HepG2 (cell line): ENCODE measurements at regions not wholly inside any gene's neighbourhood (a gene's known extent, or its start where the extent isn't known, plus 50 kb on each side); places are given as distances from the start of the nearest gene placed in this dataset.

Source experiments
- CBFB ChIP-seq: sonication (generic); formaldehyde crosslinking; IDR thresholded peaks from 2 replicates; pipeline ENCODE4 v1.4.0; 2020; ENCODE audit warnings: missing genetic modification reagents
- CHD2 ChIP-seq: IDR thresholded peaks from 2 replicates; pipeline ENCODE4 v1.6.1; 2011; ENCODE audit warnings: low read depth, low read length, improper control_type of control experiment
- NBN ChIP-seq: fragments of 450-650 bp; conservative IDR thresholded peaks from 2 replicates; pipeline ENCODE4 v1.6.1; 2017
- NFIC ChIP-seq: IDR thresholded peaks from 2 replicates; pipeline ENCODE4 v1.6.1; 2012; ENCODE audit warnings: mild to moderate bottlenecking, low read length, inconsistent platforms
- POLR2A ChIP-seq, 2 experiments: IDR thresholded peaks; 2 replicates each; pipeline ENCODE4 v1.6.1; 2011; ENCODE audit warnings: low read depth in 2 of 2, low read length in 2 of 2, mild to moderate bottlenecking in 1 of 2, moderate library complexity in 1 of 2; ENCODE audit not compliant: insufficient read depth in 1 of 2
- SIN3B ChIP-seq: fragments of 150-350 bp; IDR thresholded peaks from 2 replicates; pipeline ENCODE4 v1.6.1; 2014; ENCODE audit warnings: low read length
- ZNF225 ChIP-seq: sonication (generic); formaldehyde crosslinking; IDR thresholded peaks from 2 replicates; pipeline ENCODE4 v1.4.0; 2020; ENCODE audit warnings: mild to moderate bottlenecking, missing genetic modification reagents
- ZNF263 ChIP-seq: sonication (generic); formaldehyde crosslinking; IDR thresholded peaks from 2 replicates; pipeline ENCODE4 v1.4.0; 2020; ENCODE audit warnings: missing genetic modification reagents
- ZNF773 ChIP-seq: sonication (generic); formaldehyde crosslinking; IDR thresholded peaks from 2 replicates; pipeline ENCODE4 v1.4.0; 2020; ENCODE audit warnings: missing genetic modification reagents, borderline replicate concordance
- ZNF850 ChIP-seq: sonication (generic); formaldehyde crosslinking; conservative IDR thresholded peaks from 2 replicates; pipeline ENCODE4 v1.9.0; 2021; ENCODE audit warnings: mild to moderate bottlenecking, missing genetic modification reagents

- TF ChIP-seq POLR2A (IDR thresholded peaks at IDR 0.05; ENCODE audit: insufficient read depth in 1 of 2, low read depth in 2 of 2, low read length in 2 of 2): no peak
- no peak for TF ChIP-seq CBFB
- no peak for TF ChIP-seq NBN
- TF ChIP-seq ZNF225 (CRISPR knock-in tag): no peak
- TF ChIP-seq NFIC: no peak
- no peak for TF ChIP-seq ZNF263
- no peak for TF ChIP-seq ZNF773
- no peak for TF ChIP-seq SIN3B
- TF ChIP-seq ZNF850 (CRISPR knock-in tag): no peak
- TF ChIP-seq CHD2: no peak
Measured at GRCh38 chr6:16903470-16903869, 142.2 kb upstream of the ATXN1 start.
